H9 (cell line): ENCODE measurements at regions not wholly inside any gene's neighbourhood (a gene's known extent, or its start where the extent isn't known, plus 50 kb on each side); places are given as distances from the start of the nearest gene placed in this dataset.

Experiments used
- DNase-seq: peaks from one replicate; pipeline ENCODE4 v3.0.0-alpha.2; 2017
- H2AFZ ChIP-seq: one replicate; pipeline ENCODE4 v1.6.1; 2013; ENCODE audit warnings: mild to moderate bottlenecking, low read length, control low read depth, moderate library complexity
- H2AK5ac ChIP-seq: 2 replicates; pipeline ENCODE4 v1.6.1; 2013; ENCODE audit warnings: low read length, control low read depth, mixed read lengths; ENCODE audit not compliant: insufficient read length
- H2BK120ac ChIP-seq: one replicate; pipeline ENCODE4 v1.6.1; 2013; ENCODE audit warnings: low read depth, mild to moderate bottlenecking, low read length, control low read depth, inconsistent platforms; ENCODE audit not compliant: poor library complexity, severe bottlenecking
- H2BK12ac ChIP-seq: 2 replicates; pipeline ENCODE4 v1.6.1; 2013; ENCODE audit warnings: low read length, control low read depth, mixed read lengths, low read depth; ENCODE audit not compliant: insufficient read length
- H2BK15ac ChIP-seq: 2 replicates; pipeline ENCODE4 v1.6.1; 2013; ENCODE audit warnings: low read depth, low read length, control low read depth
- H2BK20ac ChIP-seq: one replicate; pipeline ENCODE4 v1.6.1; 2013; ENCODE audit warnings: low read depth, mild to moderate bottlenecking, low read length, control low read depth, inconsistent platforms; ENCODE audit not compliant: poor library complexity, severe bottlenecking
- H2BK5ac ChIP-seq: 2 replicates; pipeline ENCODE4 v1.6.1; 2013; ENCODE audit warnings: low read length, control low read depth, mixed read lengths; ENCODE audit not compliant: insufficient read length
- H3K14ac ChIP-seq: 2 replicates; pipeline ENCODE4 v1.6.1; 2013; ENCODE audit warnings: low read length, control low read depth; ENCODE audit not compliant: insufficient read depth
- H3K18ac ChIP-seq: 2 replicates; pipeline ENCODE4 v1.6.1; 2013; ENCODE audit warnings: low read depth, mild to moderate bottlenecking, mixed read lengths, low read length, control low read depth; ENCODE audit not compliant: insufficient read length
- H3K23ac ChIP-seq: 2 replicates; pipeline ENCODE4 v1.6.1; 2013; ENCODE audit warnings: low read length, control low read depth, mixed read lengths, low read depth; ENCODE audit not compliant: insufficient read length
- H3K23me2 ChIP-seq: 2 replicates; pipeline ENCODE4 v1.6.1; 2013; ENCODE audit warnings: low read depth, mild to moderate bottlenecking, mixed read lengths, low read length, control low read depth; ENCODE audit not compliant: insufficient read length, poor library complexity, severe bottlenecking
- H3K27ac ChIP-seq: 2 replicates; pipeline ENCODE4 v1.5.1; 2013; ENCODE audit warnings: low read length, control low read depth, mixed read lengths, low read depth; ENCODE audit not compliant: insufficient read length
- H3K27me3 ChIP-seq: 2 replicates; pipeline ENCODE4 v1.6.1; 2013; ENCODE audit warnings: low read length, control low read depth, inconsistent platforms; ENCODE audit not compliant: insufficient read depth
- H3K4ac ChIP-seq: 2 replicates; pipeline ENCODE4 v1.6.1; 2013; ENCODE audit warnings: low read depth, mild to moderate bottlenecking, control low read depth, inconsistent platforms, low read length, moderate library complexity
- H3K4me1 ChIP-seq: 2 replicates; pipeline ENCODE4 v1.6.1; 2013; ENCODE audit warnings: low read length, control low read depth, inconsistent platforms; ENCODE audit not compliant: insufficient read depth
- H3K4me2 ChIP-seq: 2 replicates; pipeline ENCODE4 v1.6.1; 2013; ENCODE audit warnings: low read length, control low read depth, mixed read lengths; ENCODE audit not compliant: insufficient read length, insufficient read depth
- H3K56ac ChIP-seq: 2 replicates; pipeline ENCODE4 v1.6.1; 2013; ENCODE audit warnings: low read depth, mild to moderate bottlenecking, mixed read lengths, low read length, control low read depth; ENCODE audit not compliant: insufficient read length
- H3K79me1 ChIP-seq: 2 replicates; pipeline ENCODE4 v1.6.1; 2013; ENCODE audit warnings: low read depth, mild to moderate bottlenecking, moderate library complexity, low read length, control low read depth, inconsistent platforms; ENCODE audit not compliant: insufficient read depth, poor library complexity, severe bottlenecking
- H3K79me2 ChIP-seq: 2 replicates; pipeline ENCODE4 v1.6.1; 2013; ENCODE audit warnings: low read length, control low read depth, inconsistent platforms; ENCODE audit not compliant: insufficient read depth
- H3K9ac ChIP-seq: 2 replicates; pipeline ENCODE4 v1.6.1; 2013; ENCODE audit warnings: low read length, control low read depth, mixed read lengths; ENCODE audit not compliant: insufficient read length; ENCODE audit errors: extremely low read depth
- H3K9me3 ChIP-seq: one replicate; pipeline ENCODE4 v1.6.1; 2013; ENCODE audit warnings: low read depth, low read length, inconsistent platforms; ENCODE audit not compliant: control insufficient read depth
- H3T11ph ChIP-seq: one replicate; pipeline ENCODE4 v1.6.1; 2013; ENCODE audit warnings: mild to moderate bottlenecking, low read length, control low read depth, inconsistent platforms
- H4K20me1 ChIP-seq: one replicate; pipeline ENCODE4 v1.6.1; 2013; ENCODE audit not compliant: control insufficient read depth, insufficient read length, insufficient read depth
- H4K5ac ChIP-seq: 2 replicates; pipeline ENCODE4 v1.6.1; 2013; ENCODE audit warnings: low read depth, mild to moderate bottlenecking, mixed read lengths, low read length, control low read depth; ENCODE audit not compliant: insufficient read length
- H4K8ac ChIP-seq: replicated peaks from 2 replicates; pipeline ENCODE4 v1.6.1; 2013; ENCODE audit warnings: low read length, control low read depth, mixed read lengths, low read depth; ENCODE audit not compliant: insufficient read length
- H4K91ac ChIP-seq: 2 replicates; pipeline ENCODE4 v1.6.1; 2013; ENCODE audit warnings: low read depth, mild to moderate bottlenecking, moderate library complexity, mixed read lengths, low read length, control low read depth; ENCODE audit not compliant: insufficient read length
- H3K27ac Mint-ChIP-seq, 3 experiments: 2 replicates in 2 of 3; 3 replicates in 1 of 3; pipeline ENCODE4 v1.8.0; 2020 to 2021; ENCODE audit warnings: mixed read lengths in 3 of 3, mild to moderate bottlenecking in 1 of 3, moderate library complexity in 1 of 3
- H3K27me3 Mint-ChIP-seq: 2 replicates; pipeline ENCODE4 v1.8.0; 2021; ENCODE audit warnings: low read depth, mild to moderate bottlenecking, moderate library complexity, mixed read lengths
- H3K36me3 Mint-ChIP-seq, 3 experiments: 2 replicates in 2 of 3; 3 replicates in 1 of 3; pipeline ENCODE4 v1.8.0; 2020 to 2021; ENCODE audit warnings: low read depth in 3 of 3, mixed read lengths in 3 of 3; ENCODE audit not compliant: insufficient read depth in 1 of 3
- H3K4me1 Mint-ChIP-seq, 2 experiments: 2 replicates each; pipeline ENCODE4 v1.8.0; 2020; ENCODE audit warnings: mixed read lengths in 2 of 2
- H3K4me3 Mint-ChIP-seq, 2 experiments: 2 replicates in 1 of 2; 3 replicates in 1 of 2; pipeline ENCODE4 v1.8.0; 2020 to 2021; ENCODE audit warnings: mild to moderate bottlenecking in 2 of 2, mixed read lengths in 2 of 2, moderate library complexity in 1 of 2
- H3K9me3 Mint-ChIP-seq, 2 experiments: 2 replicates in 1 of 2; 3 replicates in 1 of 2; pipeline ENCODE4 v1.8.0; 2020; ENCODE audit warnings: mild to moderate bottlenecking in 2 of 2, mixed read lengths in 2 of 2, moderate library complexity in 1 of 2
- WGBS: extraction: QIAGEN DNeasy Blood & Tissue Kit; methylation state at CpG from one replicate; pipeline ENCODE4 v1.1.7; 2013; ENCODE audit warnings: missing lambda C conversion rate, low lambda C conversion rate, mixed read lengths; ENCODE audit not compliant: insufficient read length; ENCODE audit errors: extremely low coverage; 5-methylcytosine and 5-hydroxymethylcytosine counted together
- TF ChIP-seq, protein P1 (sequence below): fragments of 200-600 bp; sonication (generic); conservative IDR thresholded peaks from 3 replicates; pipeline ENCODE4 v1.8.0; 2021; ENCODE audit warnings: antibody characterized with exemption, mild to moderate bottlenecking

DNA sequence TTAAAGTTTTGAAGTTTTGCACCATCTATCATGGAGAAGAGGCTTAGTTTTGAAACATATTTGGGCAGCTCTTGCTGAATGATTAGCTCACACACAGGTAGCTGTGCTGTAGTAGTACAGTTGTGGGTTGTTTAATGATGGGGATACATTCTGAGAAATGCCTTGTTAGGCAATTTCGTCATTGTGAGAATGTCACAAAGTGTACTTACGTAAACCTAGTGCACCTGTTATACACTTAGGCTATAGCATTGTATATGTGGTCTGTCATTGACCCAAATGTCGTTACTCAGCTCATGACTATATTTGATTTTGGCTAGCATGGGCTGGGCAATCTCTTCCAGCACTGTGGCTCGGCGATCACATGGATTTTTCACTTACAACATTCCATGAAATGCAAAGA is 247.2 kb upstream of the IGFBP3 start:
- H3K36me3 Mint-ChIP-seq: no peaks in the 10 kb centered on the region
- H3K4me3 Mint-ChIP-seq: no peak overlapping the region
- Histone ChIP-seq H3K4ac (no peak overlapping the region), H4K20me1 (no peaks in the 10 kb centered on the region), H4K91ac (no peak overlapping the region), H4K8ac (no peak overlapping the region), H4K5ac (no peak overlapping the region), H3K9ac (no peak overlapping the region), H3T11ph (no peak overlapping the region), H2BK5ac (no peak overlapping the region), H3K18ac (no peak overlapping the region), H2AK5ac (no peak overlapping the region), H3K14ac (no peak overlapping the region), H3K4me1 (no peaks in the 10 kb centered on the region), H3K79me1 (no peaks in the 10 kb centered on the region), H3K79me2 (no peaks in the 10 kb centered on the region), H3K56ac (no peak overlapping the region), H2BK12ac (no peak overlapping the region), H3K23me2 (no peaks in the 10 kb centered on the region), H2AFZ (no peak overlapping the region), H3K4me2 (no peak overlapping the region), H2BK15ac (no peak overlapping the region), H3K9me3 (no peaks in the 10 kb centered on the region), H3K23ac (no peak overlapping the region), H2BK20ac (no peak overlapping the region), H2BK120ac (no peak overlapping the region), H3K27ac (no peak overlapping the region), H3K27me3 (no peaks in the 10 kb centered on the region)
- no peak for DNase-seq
- WGBS: no CpG with 5 or more reads among the region's 5 CpGs
- no peaks in the 10 kb centered on the region; a peak in 1 of 5 replicates for H3K9me3 Mint-ChIP-seq
- TF ChIP-seq, protein P1, sequence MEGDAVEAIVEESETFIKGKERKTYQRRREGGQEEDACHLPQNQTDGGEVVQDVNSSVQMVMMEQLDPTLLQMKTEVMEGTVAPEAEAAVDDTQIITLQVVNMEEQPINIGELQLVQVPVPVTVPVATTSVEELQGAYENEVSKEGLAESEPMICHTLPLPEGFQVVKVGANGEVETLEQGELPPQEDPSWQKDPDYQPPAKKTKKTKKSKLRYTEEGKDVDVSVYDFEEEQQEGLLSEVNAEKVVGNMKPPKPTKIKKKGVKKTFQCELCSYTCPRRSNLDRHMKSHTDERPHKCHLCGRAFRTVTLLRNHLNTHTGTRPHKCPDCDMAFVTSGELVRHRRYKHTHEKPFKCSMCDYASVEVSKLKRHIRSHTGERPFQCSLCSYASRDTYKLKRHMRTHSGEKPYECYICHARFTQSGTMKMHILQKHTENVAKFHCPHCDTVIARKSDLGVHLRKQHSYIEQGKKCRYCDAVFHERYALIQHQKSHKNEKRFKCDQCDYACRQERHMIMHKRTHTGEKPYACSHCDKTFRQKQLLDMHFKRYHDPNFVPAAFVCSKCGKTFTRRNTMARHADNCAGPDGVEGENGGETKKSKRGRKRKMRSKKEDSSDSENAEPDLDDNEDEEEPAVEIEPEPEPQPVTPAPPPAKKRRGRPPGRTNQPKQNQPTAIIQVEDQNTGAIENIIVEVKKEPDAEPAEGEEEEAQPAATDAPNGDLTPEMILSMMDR: no peak
- peaks cover 1% of the 10 kb centered on the region for H3K27me3 Mint-ChIP-seq
- no peak overlapping the region for H3K27ac Mint-ChIP-seq
- H3K4me1 Mint-ChIP-seq: no peaks in the 10 kb centered on the region
